HCEC 1CT (cell line): ENCODE measurements at regions not wholly inside any gene's neighbourhood (a gene's known extent, or its start where the extent isn't known, plus 50 kb on each side); places are given as distances from the start of the nearest gene placed in this dataset.

Source experiments
- DNase-seq: peaks from one replicate; pipeline ENCODE4 v3.0.0-alpha.2; 2017

- no peak for DNase-seq
These were observed 2272.0 kb downstream of the PCDH9 start for GRCh38 chr13:64958106-64958505.

- DNase-seq = no peak
These were observed 2291.5 kb downstream of the PCDH9 start for GRCh38 chr13:64938660-64939059.

DNA sequence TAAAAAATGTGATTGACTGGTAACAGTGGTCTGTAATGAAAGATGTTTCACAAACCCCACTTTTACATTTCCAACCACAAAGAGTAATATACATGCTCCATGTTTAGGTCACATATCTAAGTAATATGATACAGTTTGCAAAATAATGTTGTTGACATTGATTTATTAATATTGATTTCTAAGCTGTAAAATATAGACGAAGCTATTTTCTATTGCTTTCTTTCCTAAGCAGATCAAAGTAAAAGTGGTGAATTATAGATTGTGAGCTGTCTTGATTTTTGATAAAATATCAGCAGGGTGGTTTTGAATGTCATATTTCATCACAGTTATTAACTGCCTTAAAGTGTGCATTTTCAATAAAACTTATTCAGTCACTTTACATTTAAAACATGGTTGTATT lies 2292.8 kb downstream of the PCDH9 start:
- no peak for DNase-seq

DNA sequence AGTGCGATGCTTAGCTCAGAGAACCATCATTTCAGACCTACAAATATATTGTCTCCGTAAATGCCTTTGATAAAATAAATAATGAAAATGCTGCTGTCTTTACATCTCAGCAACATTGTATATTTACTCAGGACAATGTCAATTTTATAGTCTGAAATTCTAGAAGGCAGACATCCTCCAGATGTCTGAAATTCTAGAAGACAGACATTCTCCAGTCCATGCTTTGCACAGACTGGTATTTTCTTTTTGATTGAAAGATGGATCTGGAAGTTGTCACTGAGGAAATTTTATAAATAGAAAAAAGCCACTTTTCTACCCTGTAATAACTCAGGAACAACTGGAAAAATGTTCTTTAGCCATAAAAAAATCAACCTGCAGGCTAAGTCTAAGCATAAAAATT lies 2293.3 kb downstream of the PCDH9 start:
- DNase-seq = no peak

DNA sequence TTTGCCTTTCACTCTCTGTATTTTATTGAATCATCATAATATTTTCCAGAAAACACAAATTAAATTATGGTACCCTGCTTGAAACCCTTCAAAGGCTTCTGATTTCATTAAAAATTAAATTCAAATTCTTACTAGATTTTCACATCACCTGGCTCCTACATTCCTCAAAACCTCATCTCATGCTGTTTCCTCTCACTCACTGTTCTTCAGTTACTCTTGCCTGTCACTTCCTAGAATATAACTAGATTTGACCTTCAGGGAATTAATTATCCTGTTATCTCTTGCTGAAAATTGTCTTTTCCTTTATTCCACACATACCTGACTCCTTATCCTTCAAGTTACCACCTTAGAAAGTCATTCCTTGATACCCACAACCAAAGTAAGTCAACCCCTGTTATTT lies 2294.7 kb downstream of the PCDH9 start:
- no peak for DNase-seq

DNA sequence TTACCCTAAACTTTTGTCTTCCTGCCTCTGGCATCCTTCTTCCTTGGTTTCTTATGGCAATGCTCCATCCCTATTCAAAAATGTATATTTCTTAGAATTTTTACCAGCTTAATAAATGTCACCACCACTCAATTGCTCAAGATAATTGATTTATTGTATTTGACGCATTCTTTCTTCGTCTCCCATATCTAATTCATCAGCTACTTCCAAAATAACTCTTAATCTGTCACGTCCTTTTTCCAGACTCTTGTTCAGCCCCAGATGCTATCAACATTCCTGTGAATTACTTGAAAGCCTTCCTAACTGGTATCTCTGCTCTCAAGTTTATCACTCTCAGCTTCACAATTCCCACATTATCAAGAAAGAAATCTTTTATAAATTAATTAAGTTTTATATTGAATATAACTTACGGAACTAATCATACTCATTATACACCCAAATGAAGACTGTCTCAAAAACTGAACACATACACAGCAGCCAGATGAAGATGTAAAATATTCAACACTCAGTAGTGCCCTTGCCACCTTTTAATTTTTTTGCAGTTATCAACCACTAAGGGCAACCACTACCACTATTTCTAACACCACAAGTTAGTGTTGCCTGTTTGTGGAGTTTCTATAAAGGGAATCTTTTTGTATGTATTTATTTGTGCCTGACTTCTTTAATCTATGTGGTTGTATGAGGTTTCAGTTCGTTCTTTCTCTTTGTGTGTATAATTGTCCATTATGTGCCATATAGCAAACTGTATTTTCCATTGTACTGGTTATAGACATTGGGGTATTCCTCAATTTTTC lies 2295.4 kb downstream of the PCDH9 start:
- DNase-seq = no peak

GRCh38 chr13:64930636-64931035 lies 2299.5 kb downstream of the PCDH9 start:
- DNase-seq = no peak

- no peak for DNase-seq
These were observed 2301.2 kb downstream of the PCDH9 start for GRCh38 chr13:64928696-64929499.

- no peak for DNase-seq
These were observed 2304.4 kb downstream of the PCDH9 start for GRCh38 chr13:64925727-64926126.

- no peak for DNase-seq
These were observed 2304.9 kb downstream of the PCDH9 start for GRCh38 chr13:64925284-64925683.

GRCh38 chr13:64924401-64924800 lies 2305.7 kb downstream of the PCDH9 start:
- DNase-seq = no peak

DNA sequence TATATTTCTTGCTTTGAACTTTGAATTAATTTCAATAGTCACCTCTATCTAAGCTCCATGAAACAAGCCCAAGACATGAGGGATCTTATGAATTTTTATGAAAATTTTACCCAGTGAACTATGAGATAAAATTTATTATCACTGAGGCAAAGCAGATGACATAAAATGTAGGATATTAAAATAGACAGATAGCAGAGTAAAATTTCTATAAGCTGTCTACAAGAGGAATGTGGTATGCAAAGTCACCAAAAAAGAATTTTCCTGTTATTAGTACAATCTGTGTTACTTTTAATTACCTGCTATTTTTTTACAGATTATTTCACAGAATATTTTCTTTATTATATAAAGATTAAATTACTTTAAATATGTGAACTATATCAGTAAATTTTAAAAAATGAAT lies 2312.6 kb downstream of the PCDH9 start:
- no peak for DNase-seq

- no peak for DNase-seq
These were observed 2318.0 kb downstream of the PCDH9 start for GRCh38 chr13:64912141-64912540.

- DNase-seq = no peak
These were observed 2320.0 kb downstream of the PCDH9 start for GRCh38 chr13:64910096-64910495.

DNA sequence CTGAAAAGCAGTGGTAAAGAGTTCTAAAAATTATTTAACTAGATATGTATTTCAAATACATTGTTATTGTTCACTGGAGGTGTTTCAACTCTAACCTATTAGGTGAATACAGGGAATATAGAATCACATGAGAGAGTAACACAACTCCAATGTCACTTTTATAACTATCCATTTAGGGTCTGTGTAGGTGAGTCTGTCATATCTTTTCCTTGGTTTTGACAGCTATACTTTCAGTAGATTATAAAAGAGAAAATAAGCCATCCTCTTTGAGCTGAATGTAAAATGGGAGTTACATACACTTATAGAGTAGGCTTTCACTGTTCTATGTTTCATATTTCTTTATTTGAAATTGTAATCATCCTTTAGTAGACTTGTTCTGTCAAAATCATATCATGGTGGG lies 2321.0 kb downstream of the PCDH9 start:
- DNase-seq = no peak

- DNase-seq = no peak
These were observed 2330.1 kb downstream of the PCDH9 start for GRCh38 chr13:64900039-64900438.

DNA sequence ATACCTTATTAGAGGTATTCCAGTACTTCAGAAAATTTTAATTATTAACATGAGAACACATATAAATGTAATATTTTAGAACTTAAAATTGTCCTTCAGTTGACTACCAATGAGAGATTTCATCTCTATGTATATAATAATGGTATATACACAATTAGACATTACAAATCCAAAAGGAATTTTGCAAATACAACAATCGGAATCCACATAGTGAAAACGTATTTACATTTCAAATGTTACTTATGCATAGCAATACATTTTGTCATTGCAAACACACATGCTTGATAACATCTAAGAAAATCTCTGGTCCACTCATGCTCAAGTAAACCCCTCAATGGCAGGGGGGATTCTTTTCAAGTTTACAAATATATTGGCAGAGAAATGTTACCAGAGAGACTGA lies 2345.2 kb downstream of the PCDH9 start:
- no peak for DNase-seq

DNA sequence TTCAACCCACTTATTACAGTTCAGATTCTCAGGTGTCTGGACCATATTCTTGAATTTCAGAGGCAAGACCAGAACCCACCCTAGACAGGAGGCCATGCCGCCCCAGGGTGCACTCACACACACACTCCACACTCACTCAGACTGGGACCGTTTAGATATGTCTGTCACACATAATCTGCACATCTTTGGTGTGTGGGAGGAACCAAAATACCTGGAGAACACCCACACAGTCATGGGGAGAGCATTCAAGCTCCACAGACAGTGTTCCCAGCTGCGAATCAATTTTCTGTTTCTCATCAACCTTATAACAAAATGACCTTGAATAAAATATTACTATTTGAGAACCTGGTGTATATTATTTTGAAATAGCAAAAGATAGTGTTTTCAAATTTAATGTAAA lies 2353.0 kb downstream of the PCDH9 start:
- DNase-seq = no peak

DNA sequence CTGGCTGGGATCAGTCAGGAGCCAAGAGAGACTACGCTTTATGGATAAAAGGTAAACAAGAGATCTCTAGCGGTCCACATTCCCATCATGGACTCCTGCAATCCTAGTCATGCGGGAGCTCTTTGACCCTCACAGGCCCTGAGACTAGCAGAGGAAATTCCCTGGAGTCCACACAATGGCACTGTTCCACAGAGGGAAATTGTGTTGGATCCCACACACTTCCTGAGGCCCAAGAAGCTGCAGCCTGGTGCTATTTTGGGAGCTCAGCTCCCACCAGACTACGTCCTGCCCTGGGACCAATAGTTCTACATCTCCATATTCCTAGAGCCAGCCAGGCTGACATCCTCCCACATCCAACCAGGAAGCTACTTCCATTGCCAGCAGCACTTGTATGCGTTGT lies 2358.4 kb downstream of the PCDH9 start:
- no peak for DNase-seq

GRCh38 chr13:64869539-64869938 lies 2360.6 kb downstream of the PCDH9 start:
- no peak for DNase-seq

GRCh38 chr13:64867856-64868255 lies 2362.3 kb downstream of the PCDH9 start:
- no peak for DNase-seq

GRCh38 chr13:64866331-64866730 lies 2363.8 kb downstream of the PCDH9 start:
- no peak for DNase-seq

- no peak for DNase-seq
These were observed 2374.6 kb downstream of the PCDH9 start for GRCh38 chr13:64855506-64855905.

GRCh38 chr13:64850017-64850416 lies 2380.1 kb downstream of the PCDH9 start:
- DNase-seq = no peak
